ENCODE measurements at regions not wholly inside any gene's neighbourhood (a gene's known extent, or its start where the extent isn't known, plus 50 kb on each side); places are given as distances from the start of the nearest gene placed in this dataset.

- Histone ChIP-seq H3K4me1 (replicated peaks in 1 of 2; ENCODE audit: control insufficient read depth in 2 of 2, insufficient read depth in 2 of 2, low read length in 2 of 2) (no peaks in the 10 kb centered on the region), H3K4me3 (no peak overlapping the region), H3K9me3 (replicated peaks; ENCODE audit: control insufficient read depth, insufficient read depth, low read depth, low read length) (no peaks in the 10 kb centered on the region), H3K9ac (ENCODE audit: insufficient read depth in 1 of 2, low read depth in 2 of 2, low read length in 2 of 2) (no peak overlapping the region), H4K20me1 (replicated peaks; ENCODE audit: control insufficient read depth, insufficient read depth, low read length) (0 out of 2 replicates have a peak, but pooled peaks cover 4% of the 10 kb centered on the region), H3K27ac (ENCODE audit: extremely low read depth, low read depth, low read length) (no peak overlapping the region), H3K79me2 (ENCODE audit: control insufficient read depth, insufficient read depth, low read length) (peaks cover 38% of the 10 kb centered on the region), H2AFZ (ENCODE audit: low read depth, low read length) (no peak overlapping the region), H3K36me3 (ENCODE audit: control insufficient read depth, insufficient read depth, low read length) (peaks cover 7% of the 10 kb centered on the region), H3K4me2 (ENCODE audit: insufficient read depth, low read length) (no peak overlapping the region), H3K27me3 (ENCODE audit: control insufficient read depth in 2 of 2, insufficient read depth in 2 of 2, low read length in 2 of 2) (no peaks in the 10 kb centered on the region), H3K9me1 (ENCODE audit: control insufficient read depth, insufficient read depth, low read length) (no peaks in the 10 kb centered on the region)
- in situ Hi-C loops (cut with MboI) = no loop called here
- ATAC-seq = no peak
- intact Hi-C loops (cut with micrococcal nuclease) = no loop called here
- BruUV-seq (replicated peaks) = no TSS peak
- no peak for FAIRE-seq
- 83% methylated on average over 3 of the region's 3 CpGs for WGBS (ENCODE audit: insufficient coverage, low coverage, missing lambda C conversion rate)
- no peak for DNase-seq (ENCODE audit: extremely low read depth in 1 of 4, low spot score in 3 of 4)
- no peak for TF ChIP-seq ZNF316 (IDR thresholded peaks at IDR 0.05)
- TF ChIP-seq HIVEP1 (CRISPR knock-in tag; IDR thresholded peaks at IDR 0.05) = no peak
- peak; percentile 78; the same call in 1 of the 2 replicates for TF ChIP-seq ZNF75A (CRISPR knock-in tag; IDR thresholded peaks at IDR 0.05)
- TF ChIP-seq NFE2L1 (tag; IDR thresholded peaks at IDR 0.05; ENCODE audit: borderline replicate concordance, low read depth) = no peak
- no peak for TF ChIP-seq MIER1 (IDR thresholded peaks at IDR 0.05; ENCODE audit: low read depth)
- CTCF ChIA-PET (ENCODE audit: low intra/inter-chr PET ratio) = interaction anchor here (0.6 kb wide), 1 partner anchor 117 kb away, joined by 3 read pairs; no protein-coding TSS in a partner anchor
- POLR2A ChIA-PET = no interaction called here
Measured at GRCh38 chr3:6504834-6505233, 356.1 kb upstream of the GRM7 start.

GRCh38 chr3:6508410-6508759, 352.5 kb upstream of the GRM7 start:
- in situ Hi-C loops (cut with MboI) = no loop called here
- peak; percentile 58 for ATAC-seq
- H3K27me3 ChIP-seq (ENCODE audit: control insufficient read depth in 2 of 2, insufficient read depth in 2 of 2, low read length in 2 of 2) = no peaks in the 10 kb centered on the region
- intact Hi-C loops (cut with micrococcal nuclease) = no loop called here
- ChIA-PET POLR2A (interaction anchor here (0.9 to 1.3 kb wide), 2 partner anchors 18 to 167 kb away, joined by 3 read pairs; no protein-coding TSS in a partner anchor), CTCF (ENCODE audit: low intra/inter-chr PET ratio) (no interaction called here)
- peaks cover 0 to 19% of the 10 kb centered on the region in 2 experiments; a peak in 3 of 5 replicates for H3K4me1 ChIP-seq (replicated peaks in 1 of 2; ENCODE audit: control insufficient read depth in 2 of 2, insufficient read depth in 2 of 2, low read length in 2 of 2)
- peak overlapping the region; percentile 81 for H3K4me2 ChIP-seq (ENCODE audit: insufficient read depth, low read length)
- no peaks in the 10 kb centered on the region for H3K9me1 ChIP-seq (ENCODE audit: control insufficient read depth, insufficient read depth, low read length)
- H3K79me2 ChIP-seq (ENCODE audit: control insufficient read depth, insufficient read depth, low read length) = peaks cover 65% of the 10 kb centered on the region
- peak overlapping the region; percentile 90 for H3K27ac ChIP-seq (ENCODE audit: extremely low read depth, low read depth, low read length)
- no peak for DNase-seq (ENCODE audit: extremely low read depth in 1 of 4, low spot score in 3 of 4)
- H3K4me3 ChIP-seq = peak overlapping the region; percentile 52
- no peak for FAIRE-seq
- peak overlapping the region; percentile 26; the same call in 1 of the 2 replicates for H2AFZ ChIP-seq (ENCODE audit: low read depth, low read length)
- H4K20me1 ChIP-seq (replicated peaks; ENCODE audit: control insufficient read depth, insufficient read depth, low read length) = peaks cover 10% of the 10 kb centered on the region; the same call in 1 of the 2 replicates
- no TSS peak for BruUV-seq (replicated peaks)
- WGBS (ENCODE audit: insufficient coverage, low coverage, missing lambda C conversion rate) = 0% methylated on average over 2 of the region's 2 CpGs
- H3K36me3 ChIP-seq (ENCODE audit: control insufficient read depth, insufficient read depth, low read length) = peaks cover 27% of the 10 kb centered on the region
- H3K9me3 ChIP-seq (replicated peaks; ENCODE audit: control insufficient read depth, insufficient read depth, low read depth, low read length) = no peaks in the 10 kb centered on the region
- H3K9ac ChIP-seq (ENCODE audit: insufficient read depth in 1 of 2, low read depth in 2 of 2, low read length in 2 of 2) = peak overlapping the region in 1 of 2 experiments; percentile 93; a peak in 3 of 4 replicates
- TF ChIP-seq ASH1L (IDR thresholded peaks at IDR 0.05; ENCODE audit: borderline replicate concordance, low read depth, partially characterized antibody) = peak; percentile 17
- TF ChIP-seq ARID2 (IDR thresholded peaks at IDR 0.05) = 0 out of 2 replicates have a peak, but pooled peaks have one; percentile 2
- TF ChIP-seq JUND (IDR thresholded peaks at IDR 0.05; ENCODE audit: borderline replicate concordance, low read depth, low read length) = no peak
- TF ChIP-seq JUND (tag; IDR thresholded peaks at IDR 0.05; ENCODE audit: borderline replicate concordance, low read depth, low read length) = no peak
- TF ChIP-seq RAD21 (CRISPR knock-in tag; conservative IDR thresholded peaks at IDR 0.05 in 1 of 2, IDR thresholded peaks at IDR 0.05 in 1 of 2) = no peak
- peak in 1 of 2 experiments; percentile 53; a peak in 1 of 4 replicates for TF ChIP-seq SIN3A (IDR thresholded peaks at IDR 0.05; ENCODE audit: borderline replicate concordance in 2 of 2, control insufficient read depth in 1 of 2, low read depth in 2 of 2, low read length in 2 of 2)
- 0 out of 2 replicates have a peak, but pooled peaks have one; percentile 19 for TF ChIP-seq DPF2 (IDR thresholded peaks at IDR 0.05)
- TF ChIP-seq NKRF (IDR thresholded peaks at IDR 0.05; ENCODE audit: borderline replicate concordance) = 0 out of 2 replicates have a peak, but pooled peaks have one; percentile 15
